GM23248 (cell line): ENCODE measurements at regions not wholly inside any gene's neighbourhood (a gene's known extent, or its start where the extent isn't known, plus 50 kb on each side); places are given as distances from the start of the nearest gene placed in this dataset.

ENCODE experiments used
- EZH2 ChIP-seq: fragments of 200-600 bp; sonication (generic); IDR thresholded peaks from 2 replicates; pipeline ENCODE4 v1.6.1; 2018; ENCODE audit warnings: antibody characterized with exemption, mild to moderate bottlenecking; ENCODE audit not compliant: insufficient read depth, poor library complexity, severe bottlenecking
- EZH2phosphoT487 ChIP-seq: fragments of 200-600 bp; sonication (generic); IDR thresholded peaks from 2 replicates; pipeline ENCODE4 v1.6.1; 2018; ENCODE audit warnings: antibody characterized with exemption, moderate library complexity, mild to moderate bottlenecking, low read depth; ENCODE audit not compliant: insufficient read depth

- TF ChIP-seq EZH2 (no peak), EZH2phosphoT487 (no peak)
Observed at GRCh38 chr3:110773413-110773954, 298.1 kb upstream of the NECTIN3 start.
